PC-9 (cell line): ENCODE measurements at regions not wholly inside any gene's neighbourhood (a gene's known extent, or its start where the extent isn't known, plus 50 kb on each side); places are given as distances from the start of the nearest gene placed in this dataset.

Experiments used
- CTCF ChIP-seq: fragments of 200-600 bp; sonication (generic); conservative IDR thresholded peaks from 2 replicates; pipeline ENCODE4 v1.6.1; 2017; ENCODE audit warnings: mixed run types, antibody characterized with exemption, mild to moderate bottlenecking, moderate library complexity
- EZH2 ChIP-seq: fragments of 200-600 bp; sonication (generic); IDR thresholded peaks from 2 replicates; pipeline ENCODE4 v1.8.0; 2017; ENCODE audit warnings: antibody characterized with exemption, low read depth

GRCh38 chr5:93922551-93922950 is 181.2 kb upstream of the POU5F2 start:
- TF ChIP-seq EZH2 (no peak), CTCF (no peak)
